CD4-positive, alpha-beta T cell treated with Interleukin-4 for 4 hours (primary cell): ENCODE measurements at regions not wholly inside any gene's neighbourhood (a gene's known extent, or its start where the extent isn't known, plus 50 kb on each side); places are given as distances from the start of the nearest gene placed in this dataset.
A peak's percentile ranks its signal among the peaks of the same experiment; 100 is the strongest.

Source experiments
- DNase-seq: peaks from one replicate; pipeline ENCODE4 v3.0.0-alpha.2; 2020

GRCh38 chr10:78920011-78920410 is 148.8 kb upstream of the ZMIZ1 start:
- no peak for DNase-seq

DNA sequence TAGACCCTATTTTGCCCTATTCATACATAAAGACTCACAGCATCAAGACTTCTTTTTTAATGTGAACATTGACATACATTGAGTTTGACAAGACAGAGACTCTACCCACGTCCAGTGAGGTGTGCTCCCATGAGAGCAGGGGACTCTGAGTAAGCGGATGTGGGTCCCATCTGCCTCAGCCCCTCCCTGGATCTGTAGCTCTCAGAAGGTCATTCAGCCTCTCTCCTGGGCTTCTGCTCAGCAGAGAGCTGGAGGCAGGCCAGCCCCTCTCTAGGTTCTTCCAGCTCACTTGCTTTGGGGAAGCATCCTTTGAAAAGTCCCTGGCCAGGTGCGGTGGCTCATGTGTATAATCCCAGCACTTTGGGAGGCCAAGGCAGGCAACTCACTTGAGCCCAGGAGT is 146.9 kb upstream of the ZMIZ1 start:
- DNase-seq = no peak

- DNase-seq = no peak
These were observed 145.0 kb upstream of the ZMIZ1 start for GRCh38 chr10:78923647-78924318.

DNA sequence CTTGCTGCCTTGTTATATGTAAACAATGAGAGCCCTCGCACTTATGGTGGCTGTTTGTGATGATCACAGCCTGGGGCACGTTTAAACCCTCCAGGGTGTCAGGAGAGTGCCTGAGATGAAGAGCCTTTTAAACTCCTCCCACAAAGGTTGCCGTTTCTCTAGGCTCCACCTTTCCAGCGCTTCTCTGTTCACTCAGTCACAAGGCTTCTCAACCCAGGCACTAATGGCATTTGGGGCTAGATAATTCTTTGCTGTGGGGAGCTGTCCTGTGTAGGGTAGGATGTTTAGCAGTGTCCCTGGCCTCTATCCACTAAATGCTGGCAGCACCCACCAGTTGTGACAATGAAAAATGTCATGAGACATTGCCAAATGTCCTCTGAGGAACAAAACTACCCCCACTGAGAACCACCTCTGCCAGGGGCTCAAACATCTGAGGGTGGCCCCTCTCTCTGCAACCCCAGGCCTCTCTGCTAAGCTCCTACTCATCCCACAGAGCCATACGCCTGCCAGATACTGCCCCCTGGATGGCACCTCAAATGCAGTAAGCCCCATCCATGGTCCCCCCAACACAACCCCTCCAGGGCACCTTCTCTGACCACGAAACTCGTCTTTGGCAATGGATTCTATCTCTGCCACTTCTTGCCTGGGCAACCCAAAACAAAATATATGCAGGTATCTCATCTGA is 144.3 kb upstream of the ZMIZ1 start:
- DNase-seq = no peak

DNA sequence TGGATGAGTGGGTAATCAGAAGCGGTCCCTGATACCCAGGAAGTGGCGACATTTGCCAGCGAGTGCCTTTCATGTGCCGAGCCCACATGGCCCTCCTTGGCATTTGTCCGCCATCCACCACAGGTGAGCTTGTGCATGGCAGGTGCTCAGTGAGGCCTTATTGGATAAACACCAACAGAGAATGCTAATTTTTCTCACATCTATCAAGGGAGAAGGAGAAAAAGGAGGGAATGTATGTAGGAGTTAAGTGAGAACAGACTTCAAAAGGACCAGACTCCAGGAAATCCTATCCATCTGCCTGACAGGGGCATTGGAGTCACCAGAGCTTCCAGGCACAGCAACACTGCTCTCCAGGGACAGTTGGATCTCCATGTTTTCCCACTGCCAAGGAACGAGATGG is 143.5 kb upstream of the ZMIZ1 start:
- DNase-seq = no peak

GRCh38 chr10:78925800-78926319 is 142.9 kb upstream of the ZMIZ1 start:
- no peak for DNase-seq

DNA sequence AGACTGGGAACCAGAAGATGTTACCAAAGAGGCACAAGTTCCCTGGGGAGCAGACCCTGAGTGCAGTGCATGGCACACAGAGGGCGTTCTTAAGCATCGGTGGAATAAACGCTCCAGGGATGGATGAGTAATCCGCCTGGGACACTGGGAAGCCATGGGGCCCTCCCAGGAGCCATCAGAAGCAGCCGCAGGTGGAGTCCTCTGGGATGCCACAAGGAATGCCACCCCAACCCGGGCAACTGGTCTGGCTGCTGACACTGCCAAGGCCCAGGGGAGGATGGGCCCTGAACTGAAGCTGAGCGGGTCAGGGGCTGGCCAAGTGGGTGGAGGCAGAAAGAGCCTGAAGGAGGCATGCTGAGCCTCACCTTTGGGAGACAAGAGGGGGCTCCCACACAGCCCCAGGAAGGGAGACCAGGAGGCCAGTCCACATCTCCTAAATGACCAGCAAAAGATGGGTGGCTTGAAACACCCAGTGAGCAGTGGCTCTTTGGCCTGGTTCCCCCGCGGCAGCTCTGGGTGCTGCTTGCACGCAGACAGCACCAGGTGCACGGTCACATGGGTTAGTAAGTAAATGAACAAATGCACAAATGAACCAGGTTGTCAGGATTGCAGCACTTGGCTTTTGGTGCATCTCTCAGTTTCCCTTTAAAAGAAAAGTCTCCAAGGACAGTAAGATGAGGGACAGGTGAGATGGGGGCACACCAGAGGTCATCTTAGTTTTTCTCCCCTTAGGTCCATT is 141.3 kb upstream of the ZMIZ1 start:
- DNase-seq = no peak

DNA sequence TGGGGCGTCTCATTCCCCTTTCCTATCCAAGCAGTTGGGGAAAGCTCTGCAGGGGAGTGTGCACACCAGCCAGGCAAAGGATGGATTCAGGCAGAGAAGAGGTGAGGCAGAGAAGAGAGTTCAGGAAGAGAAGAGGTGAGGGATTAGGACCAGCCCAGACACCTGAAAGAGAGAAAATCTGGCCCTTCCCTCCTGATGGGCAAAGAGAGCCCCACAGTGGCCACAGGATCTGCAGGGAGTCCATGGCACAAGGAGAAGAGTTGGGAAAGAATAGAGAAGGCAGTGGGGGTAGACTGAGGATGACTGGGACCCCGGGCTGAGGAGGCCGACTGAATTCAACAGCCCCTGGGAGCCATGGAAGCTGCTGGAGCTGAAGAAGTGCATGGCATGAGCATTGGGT is 140.4 kb upstream of the ZMIZ1 start:
- DNase-seq = no peak

- no peak for DNase-seq
These were observed 139.2 kb upstream of the ZMIZ1 start for GRCh38 chr10:78929541-78929940.

GRCh38 chr10:78931321-78932053 is 137.3 kb upstream of the ZMIZ1 start:
- DNase-seq = no peak

DNA sequence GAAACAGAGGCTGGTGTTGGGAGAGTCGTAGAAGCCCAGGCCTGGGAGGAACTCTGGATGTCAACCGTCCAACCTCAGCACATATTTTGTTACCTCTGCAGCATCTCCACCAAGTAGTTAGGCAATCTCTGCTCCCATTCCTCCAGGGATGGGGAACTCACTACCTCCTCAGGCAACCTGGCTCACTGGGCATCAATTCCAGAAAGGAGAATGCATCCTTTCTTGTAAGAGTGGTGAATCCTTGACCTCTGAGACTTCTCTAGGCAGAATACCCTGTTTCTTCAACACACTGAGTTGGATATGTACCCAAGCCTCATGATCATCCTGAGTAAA is 136.7 kb upstream of the ZMIZ1 start:
- DNase-seq = no peak

- no peak for DNase-seq
These were observed 135.9 kb upstream of the ZMIZ1 start for GRCh38 chr10:78932861-78933260.

GRCh38 chr10:78933828-78934531 is 134.8 kb upstream of the ZMIZ1 start:
- DNase-seq = no peak

DNA sequence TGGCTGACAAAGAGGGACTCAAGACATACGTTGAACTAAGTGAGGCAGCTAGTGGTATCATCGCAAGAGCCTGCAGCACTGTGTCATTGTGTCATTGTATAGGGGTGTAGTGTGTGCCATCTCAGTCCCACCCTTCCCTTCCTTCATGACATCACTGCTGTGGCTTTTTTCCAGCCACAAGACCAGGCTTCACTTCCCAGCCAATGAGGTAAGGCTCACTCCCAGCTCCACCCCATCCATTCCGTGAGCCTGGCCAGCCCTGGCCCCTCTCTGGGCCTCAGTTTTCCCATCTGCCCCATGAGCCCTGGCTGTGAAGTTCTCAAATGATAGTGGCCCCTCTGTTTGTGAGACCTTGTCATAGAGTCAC is 134.3 kb upstream of the ZMIZ1 start:
- DNase-seq = no peak

- DNase-seq = no peak
These were observed 133.7 kb upstream of the ZMIZ1 start for GRCh38 chr10:78934994-78935602.

- no peak for DNase-seq
These were observed 132.9 kb upstream of the ZMIZ1 start for GRCh38 chr10:78935697-78936407.

- DNase-seq = no peak
These were observed 132.1 kb upstream of the ZMIZ1 start for GRCh38 chr10:78936412-78937342.

DNA sequence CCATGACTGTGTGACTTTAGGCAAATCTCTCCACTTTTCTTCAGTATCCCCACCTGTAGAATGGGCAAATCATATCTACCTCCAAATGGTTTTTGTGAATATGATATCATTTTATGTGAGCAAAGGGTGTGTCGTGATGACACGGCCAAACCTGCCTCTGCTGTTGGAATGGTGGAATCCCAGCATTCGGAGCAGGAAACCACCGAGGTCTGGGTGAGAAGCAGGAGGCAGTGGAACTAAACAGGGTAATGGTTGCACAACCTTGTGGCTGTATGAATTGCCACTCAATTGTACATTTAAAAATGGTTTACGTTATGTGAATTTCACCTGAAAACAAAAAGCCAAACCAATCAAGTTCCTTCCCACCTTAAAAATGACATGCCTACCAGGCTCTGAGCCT is 131.4 kb upstream of the ZMIZ1 start:
- no peak for DNase-seq

GRCh38 chr10:78937800-78938694 is 130.7 kb upstream of the ZMIZ1 start:
- peak; percentile 5 for DNase-seq
